ENCODE measurements at regions not wholly inside any gene's neighbourhood (a gene's known extent, or its start where the extent isn't known, plus 50 kb on each side); places are given as distances from the start of the nearest gene placed in this dataset.

GRCh38 chr18:1002653-1003178 is 98.0 kb downstream of the ADCYAP1 start:
- WGBS: 0% methylated on average over 1 of the region's 2 CpGs

DNA sequence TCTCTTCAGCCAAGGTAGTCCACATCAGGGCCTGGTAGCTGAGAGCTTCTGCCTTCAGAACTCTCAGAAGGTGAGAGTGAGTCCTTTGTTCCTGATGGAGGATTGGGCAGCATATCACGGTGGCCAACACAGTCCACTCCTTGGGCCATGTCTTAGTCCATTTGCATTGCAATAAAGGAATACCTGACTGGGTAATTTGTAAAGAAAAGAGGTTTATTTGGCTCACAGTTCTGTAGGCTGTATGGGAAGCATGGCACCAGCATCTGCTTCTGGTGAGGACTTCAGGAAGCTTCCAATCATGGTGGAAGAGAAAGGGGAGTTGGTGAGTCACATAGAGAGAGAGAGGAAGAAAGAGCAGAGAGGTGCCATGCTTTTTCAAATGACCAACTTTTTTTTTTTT is 98.8 kb downstream of the ADCYAP1 start:
- Histone ChIP-seq H3K18ac (ENCODE audit: low read depth in 1 of 2, low read length in 2 of 2) (no peak overlapping the region), H4K91ac (ENCODE audit: low read length) (no peak overlapping the region), H2AFZ (ENCODE audit: low read depth, low read length) (no peak overlapping the region), H3K4me2 (ENCODE audit: low read length, poor library complexity, severe bottlenecking) (no peak overlapping the region), H3K4me1 (ENCODE audit: control insufficient read depth, insufficient read depth, low read depth, low read length) (no peaks in the 10 kb centered on the region), H3K27me3 (ENCODE audit: control insufficient read depth in 1 of 2, insufficient read depth in 1 of 2, low read length in 2 of 2) (peaks cover 0 to 30% of the 10 kb centered on the region in 2 experiments), H2BK15ac (ENCODE audit: low read depth, poor library complexity, severe bottlenecking) (no peak overlapping the region), H3K14ac (ENCODE audit: low read length in 2 of 2) (peak overlapping the region in 1 of 2 experiments; percentile 57), H3K27ac (ENCODE audit: low read length, poor library complexity, severe bottlenecking) (no peak overlapping the region), H3K4ac (ENCODE audit: low read depth in 1 of 2, low read length in 2 of 2) (no peak overlapping the region), H4K8ac (ENCODE audit: low read length) (no peak overlapping the region), H3K79me1 (replicated peaks; ENCODE audit: low read length, poor library complexity, severe bottlenecking) (no peaks in the 10 kb centered on the region), H2BK120ac (ENCODE audit: low read depth, low read length) (no peak overlapping the region), H3K23ac (ENCODE audit: low read length in 2 of 2) (no peak overlapping the region), H2BK5ac (ENCODE audit: low read depth, low read length, poor library complexity, severe bottlenecking) (no peak overlapping the region), H3K36me3 (ENCODE audit: control insufficient read depth in 1 of 2, insufficient read depth in 2 of 2, low read depth in 1 of 2, low read length in 2 of 2) (no peaks in the 10 kb centered on the region), H3K9me3 (ENCODE audit: control insufficient read depth, low read length) (no peaks in the 10 kb centered on the region), H3K9ac (ENCODE audit: low read length) (no peak overlapping the region), H2AK5ac (ENCODE audit: low read length, severe bottlenecking) (no peak overlapping the region), H2BK12ac (ENCODE audit: low read length in 2 of 2) (no peak overlapping the region), H3K4me3 (ENCODE audit: insufficient read depth in 1 of 2, low read depth in 1 of 2, low read length in 2 of 2) (no peak overlapping the region)
- 89% methylated on average over 1 of the region's 1 CpG for WGBS
- DNase-seq: no peak

More at GRCh38 chr18:1002653-1003178, 98.0 kb downstream of the ADCYAP1 start:
- Histone ChIP-seq H3K4me2 (ENCODE audit: low read length, poor library complexity, severe bottlenecking) (no peak overlapping the region), H3K23ac (ENCODE audit: low read length in 2 of 2) (no peak overlapping the region), H4K91ac (ENCODE audit: low read length) (no peak overlapping the region), H3K9ac (ENCODE audit: low read length) (no peak overlapping the region), H2BK15ac (ENCODE audit: low read depth, poor library complexity, severe bottlenecking) (no peak overlapping the region), H2AFZ (ENCODE audit: low read depth, low read length) (no peak overlapping the region), H3K27ac (ENCODE audit: low read length, poor library complexity, severe bottlenecking) (no peak overlapping the region), H3K9me3 (ENCODE audit: control insufficient read depth, low read length) (no peaks in the 10 kb centered on the region), H3K14ac (ENCODE audit: low read length in 2 of 2) (no peak overlapping the region), H4K8ac (ENCODE audit: low read length) (no peak overlapping the region), H2BK120ac (ENCODE audit: low read depth, low read length) (no peak overlapping the region), H3K79me1 (replicated peaks; ENCODE audit: low read length, poor library complexity, severe bottlenecking) (no peaks in the 10 kb centered on the region), H3K36me3 (ENCODE audit: control insufficient read depth in 1 of 2, insufficient read depth in 2 of 2, low read depth in 1 of 2, low read length in 2 of 2) (no peaks in the 10 kb centered on the region), H2AK5ac (ENCODE audit: low read length, severe bottlenecking) (no peak overlapping the region), H3K4me1 (ENCODE audit: control insufficient read depth, insufficient read depth, low read depth, low read length) (no peaks in the 10 kb centered on the region), H2BK5ac (ENCODE audit: low read depth, low read length, poor library complexity, severe bottlenecking) (no peak overlapping the region), H3K27me3 (ENCODE audit: control insufficient read depth in 1 of 2, insufficient read depth in 1 of 2, low read length in 2 of 2) (peaks cover 0 to 27% of the 10 kb centered on the region in 2 experiments), H3K4me3 (ENCODE audit: insufficient read depth in 1 of 2, low read depth in 1 of 2, low read length in 2 of 2) (no peak overlapping the region), H3K18ac (ENCODE audit: low read depth in 1 of 2, low read length in 2 of 2) (no peak overlapping the region), H3K4ac (ENCODE audit: low read depth in 1 of 2, low read length in 2 of 2) (no peak overlapping the region), H2BK12ac (ENCODE audit: low read length in 2 of 2) (no peak overlapping the region)
- DNase-seq: peak; percentile 60

GRCh38 chr18:1006304-1006703 is 101.6 kb downstream of the ADCYAP1 start:
- Histone ChIP-seq H3K4ac (ENCODE audit: low read depth in 1 of 2, low read length in 2 of 2) (no peak overlapping the region), H4K91ac (ENCODE audit: low read length) (no peak overlapping the region)

DNA sequence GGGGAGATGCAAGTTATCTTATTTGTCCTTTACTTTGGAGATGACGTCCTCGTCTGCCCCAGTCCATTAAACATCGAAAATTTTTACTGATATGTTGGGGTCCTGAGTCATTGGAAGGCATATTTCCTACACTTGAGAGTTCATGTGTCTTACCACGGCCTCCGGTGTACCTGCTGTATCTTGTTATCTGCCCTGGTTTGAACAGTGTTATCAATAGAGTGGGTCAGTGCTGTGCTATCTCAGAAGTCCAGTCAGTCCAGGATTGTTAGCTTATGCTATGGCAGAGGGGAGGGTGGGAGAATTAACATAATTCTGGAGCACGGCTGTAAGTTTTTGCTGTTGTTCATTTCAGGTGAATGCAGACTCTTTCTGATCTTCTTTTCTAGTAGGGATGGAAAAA is 102.3 kb downstream of the ADCYAP1 start:
- Histone ChIP-seq H2BK120ac (ENCODE audit: low read depth, low read length) (no peak overlapping the region), H2AK5ac (ENCODE audit: low read length, severe bottlenecking) (no peak overlapping the region), H2BK15ac (ENCODE audit: low read depth, poor library complexity, severe bottlenecking) (no peak overlapping the region), H3K4me2 (ENCODE audit: low read length, poor library complexity, severe bottlenecking) (no peak overlapping the region), H3K23ac (ENCODE audit: low read length in 2 of 2) (no peak overlapping the region), H2AFZ (ENCODE audit: low read depth, low read length) (no peak overlapping the region), H3K27me3 (ENCODE audit: control insufficient read depth in 1 of 2, insufficient read depth in 1 of 2, low read length in 2 of 2) (peaks cover 0 to 30% of the 10 kb centered on the region in 2 experiments), H3K4me1 (ENCODE audit: control insufficient read depth, insufficient read depth, low read depth, low read length) (no peaks in the 10 kb centered on the region), H3K27ac (ENCODE audit: low read length, poor library complexity, severe bottlenecking) (no peak overlapping the region), H4K8ac (ENCODE audit: low read length) (no peak overlapping the region), H3K4me3 (ENCODE audit: insufficient read depth in 1 of 2, low read depth in 1 of 2, low read length in 2 of 2) (no peak overlapping the region), H4K91ac (ENCODE audit: low read length) (no peak overlapping the region), H2BK12ac (ENCODE audit: low read length in 2 of 2) (no peak overlapping the region), H3K9ac (ENCODE audit: low read length) (no peak overlapping the region), H3K36me3 (ENCODE audit: control insufficient read depth in 1 of 2, insufficient read depth in 2 of 2, low read depth in 1 of 2, low read length in 2 of 2) (no peaks in the 10 kb centered on the region), H3K9me3 (ENCODE audit: control insufficient read depth, low read length) (no peaks in the 10 kb centered on the region), H3K14ac (ENCODE audit: low read length in 2 of 2) (no peak overlapping the region), H3K4ac (ENCODE audit: low read depth in 1 of 2, low read length in 2 of 2) (no peak overlapping the region), H3K18ac (ENCODE audit: low read depth in 1 of 2, low read length in 2 of 2) (no peak overlapping the region), H2BK5ac (ENCODE audit: low read depth, low read length, poor library complexity, severe bottlenecking) (no peak overlapping the region), H3K79me1 (replicated peaks; ENCODE audit: low read length, poor library complexity, severe bottlenecking) (no peaks in the 10 kb centered on the region)
- 94% methylated on average over 6 of the region's 6 CpGs for WGBS
- no peak for DNase-seq

More at GRCh38 chr18:1006304-1006703, 101.6 kb downstream of the ADCYAP1 start:
- no peak overlapping the region for H3K9ac ChIP-seq (ENCODE audit: low read length)
- no peaks in the 10 kb centered on the region for H3K9me3 ChIP-seq (ENCODE audit: control insufficient read depth, low read length)
- H2BK5ac ChIP-seq (ENCODE audit: low read depth, low read length, poor library complexity, severe bottlenecking): no peak overlapping the region
- no peak overlapping the region for H3K18ac ChIP-seq (ENCODE audit: low read depth in 1 of 2, low read length in 2 of 2)
- H3K27me3 ChIP-seq (ENCODE audit: control insufficient read depth in 1 of 2, insufficient read depth in 1 of 2, low read length in 2 of 2): peaks cover 0 to 30% of the 10 kb centered on the region in 2 experiments
- no peak overlapping the region for H4K8ac ChIP-seq (ENCODE audit: low read length)
- no peak overlapping the region for H2AFZ ChIP-seq (ENCODE audit: low read depth, low read length)
- no peaks in the 10 kb centered on the region for H3K4me1 ChIP-seq (ENCODE audit: control insufficient read depth, insufficient read depth, low read depth, low read length)
- H3K4me2 ChIP-seq (ENCODE audit: low read length, poor library complexity, severe bottlenecking): no peak overlapping the region
- no peak for DNase-seq
- H3K4me3 ChIP-seq (ENCODE audit: insufficient read depth in 1 of 2, low read depth in 1 of 2, low read length in 2 of 2): no peak overlapping the region
- no peak overlapping the region for H2BK120ac ChIP-seq (ENCODE audit: low read depth, low read length)
- H3K23ac ChIP-seq (ENCODE audit: low read length in 2 of 2): no peak overlapping the region
- H2BK12ac ChIP-seq (ENCODE audit: low read length in 2 of 2): no peak overlapping the region
- H2BK15ac ChIP-seq (ENCODE audit: low read depth, poor library complexity, severe bottlenecking): no peak overlapping the region
- H2AK5ac ChIP-seq (ENCODE audit: low read length, severe bottlenecking): no peak overlapping the region
- no peaks in the 10 kb centered on the region for H3K79me1 ChIP-seq (replicated peaks; ENCODE audit: low read length, poor library complexity, severe bottlenecking)
- 83% methylated on average over 3 of the region's 3 CpGs for WGBS
- H3K14ac ChIP-seq (ENCODE audit: low read length in 2 of 2): peak overlapping the region in 1 of 2 experiments; percentile 50
- H3K27ac ChIP-seq (ENCODE audit: low read length, poor library complexity, severe bottlenecking): no peak overlapping the region
- no peaks in the 10 kb centered on the region for H3K36me3 ChIP-seq (ENCODE audit: control insufficient read depth in 1 of 2, insufficient read depth in 2 of 2, low read depth in 1 of 2, low read length in 2 of 2)
